Stomach (tissue), 4 donors: ENCODE measurements at regions not wholly inside any gene's neighbourhood (a gene's known extent, or its start where the extent isn't known, plus 50 kb on each side); places are given as distances from the start of the nearest gene placed in this dataset.

ENCODE experiments used
- POLR2AphosphoS5 ChIP-seq, 3 donors: sonication (generic); formaldehyde crosslinking; IDR thresholded peaks; one replicate each; pipeline ENCODE4 v1.6.1; 2016; ENCODE audit warnings: antibody characterized with exemption in 3 of 3
- TF ChIP-seq, protein P1 (sequence below), 7 experiments: fragments of 450-650 bp in 4 of 7; fragments of 200-600 bp in 3 of 7; sonication (generic) in 3 of 7; IDR thresholded peaks; one replicate each; pipeline ENCODE4 v1.5.1; 2016 to 2019; ENCODE audit warnings: antibody characterized with exemption in 7 of 7, control low read depth in 2 of 7, mild to moderate bottlenecking in 1 of 7

DNA sequence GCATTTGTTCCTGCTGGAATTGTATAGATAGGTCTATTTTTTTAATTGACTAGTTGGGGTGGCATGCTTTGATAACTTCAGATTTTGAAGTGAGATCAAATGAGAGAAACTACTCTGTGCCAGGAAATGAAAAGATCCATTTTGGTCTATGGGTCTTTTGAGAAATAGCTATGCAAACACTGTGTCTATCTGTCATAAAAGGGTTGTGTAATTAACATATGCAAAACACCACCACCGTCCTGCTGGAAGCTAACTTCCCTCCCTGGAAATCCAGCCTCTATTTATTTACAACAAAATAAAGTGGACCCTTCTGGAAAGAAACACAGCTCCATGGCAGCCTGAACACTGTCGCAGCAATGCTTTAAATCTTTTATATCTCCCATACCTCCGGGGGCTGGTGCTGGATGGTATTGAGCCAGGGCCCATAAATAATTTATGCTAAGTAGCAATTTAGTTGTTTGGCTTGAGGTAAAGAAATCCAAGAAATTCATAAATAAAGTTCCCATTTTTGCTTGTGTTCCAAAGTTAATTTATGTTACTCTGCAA is 244.2 kb upstream of the POU3F2 start:
- TF ChIP-seq, protein P1, sequence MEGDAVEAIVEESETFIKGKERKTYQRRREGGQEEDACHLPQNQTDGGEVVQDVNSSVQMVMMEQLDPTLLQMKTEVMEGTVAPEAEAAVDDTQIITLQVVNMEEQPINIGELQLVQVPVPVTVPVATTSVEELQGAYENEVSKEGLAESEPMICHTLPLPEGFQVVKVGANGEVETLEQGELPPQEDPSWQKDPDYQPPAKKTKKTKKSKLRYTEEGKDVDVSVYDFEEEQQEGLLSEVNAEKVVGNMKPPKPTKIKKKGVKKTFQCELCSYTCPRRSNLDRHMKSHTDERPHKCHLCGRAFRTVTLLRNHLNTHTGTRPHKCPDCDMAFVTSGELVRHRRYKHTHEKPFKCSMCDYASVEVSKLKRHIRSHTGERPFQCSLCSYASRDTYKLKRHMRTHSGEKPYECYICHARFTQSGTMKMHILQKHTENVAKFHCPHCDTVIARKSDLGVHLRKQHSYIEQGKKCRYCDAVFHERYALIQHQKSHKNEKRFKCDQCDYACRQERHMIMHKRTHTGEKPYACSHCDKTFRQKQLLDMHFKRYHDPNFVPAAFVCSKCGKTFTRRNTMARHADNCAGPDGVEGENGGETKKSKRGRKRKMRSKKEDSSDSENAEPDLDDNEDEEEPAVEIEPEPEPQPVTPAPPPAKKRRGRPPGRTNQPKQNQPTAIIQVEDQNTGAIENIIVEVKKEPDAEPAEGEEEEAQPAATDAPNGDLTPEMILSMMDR (IDR thresholded peaks at IDR 0.05): no peak
- no peak for TF ChIP-seq POLR2AphosphoS5 (IDR thresholded peaks at IDR 0.05)
